Loucy (cell line): ENCODE measurements at regions not wholly inside any gene's neighbourhood (a gene's known extent, or its start where the extent isn't known, plus 50 kb on each side); places are given as distances from the start of the nearest gene placed in this dataset.

Experiments used
- H2AFZ ChIP-seq: fragments of 200-600 bp; sonication (generic); 2 replicates; pipeline ENCODE4 v1.6.0; 2016; ENCODE audit warnings: antibody characterized with exemption, mild to moderate bottlenecking, low read length, moderate library complexity
- H3F3A ChIP-seq: fragments of 200-600 bp; 2 replicates; pipeline ENCODE4 v1.6.0; 2016; ENCODE audit warnings: antibody characterized with exemption, low read depth, mild to moderate bottlenecking
- H3K27me3 ChIP-seq: fragments of 200-600 bp; sonication (generic); 2 replicates; pipeline ENCODE4 v1.6.1; 2014; ENCODE audit warnings: low read length, mild to moderate bottlenecking; ENCODE audit not compliant: insufficient read depth, poor library complexity, severe bottlenecking
- H3K36me3 ChIP-seq: fragments of 200-600 bp; sonication (generic); 2 replicates; pipeline ENCODE4 v1.6.1; 2016; ENCODE audit warnings: low read length; ENCODE audit not compliant: insufficient read depth
- H3K4me1 ChIP-seq: fragments of 200-600 bp; sonication (generic); 2 replicates; pipeline ENCODE4 v1.5.1; 2014; ENCODE audit warnings: low read length, mild to moderate bottlenecking; ENCODE audit not compliant: insufficient read depth, poor library complexity, severe bottlenecking
- H3K4me2 ChIP-seq: fragments of 200-600 bp; sonication (generic); 2 replicates; pipeline ENCODE4 v1.6.0; 2014; ENCODE audit warnings: antibody characterized with exemption, low read length, low read depth, mild to moderate bottlenecking; ENCODE audit not compliant: poor library complexity, severe bottlenecking
- H3K4me3 ChIP-seq: fragments of 200-600 bp; sonication (generic); 2 replicates; pipeline ENCODE4 v1.5.1; 2014; ENCODE audit warnings: low read length, mild to moderate bottlenecking, mixed read lengths; ENCODE audit not compliant: poor library complexity, severe bottlenecking
- H3K79me2 ChIP-seq: fragments of 200-600 bp; sonication (generic); 2 replicates; pipeline ENCODE4 v1.6.1; 2014; ENCODE audit warnings: low read length; ENCODE audit not compliant: insufficient read depth
- H3K9ac ChIP-seq: fragments of 200-600 bp; sonication (generic); 2 replicates; pipeline ENCODE4 v1.6.0; 2014; ENCODE audit warnings: mild to moderate bottlenecking, low read depth, low read length, moderate library complexity; ENCODE audit not compliant: poor library complexity, severe bottlenecking
- H3K9me2 ChIP-seq: fragments of 200-600 bp; sonication (generic); replicated peaks from 2 replicates; pipeline ENCODE4 v1.6.1; 2016; ENCODE audit warnings: low read depth, low read length, mixed read lengths
- H3K9me3 ChIP-seq: fragments of 200-600 bp; sonication (generic); 2 replicates; pipeline ENCODE4 v1.6.1; 2014; ENCODE audit warnings: mild to moderate bottlenecking, antibody characterized with exemption, low read length, low read depth; ENCODE audit not compliant: insufficient read depth
- H4K20me1 ChIP-seq: fragments of 200-600 bp; sonication (generic); 2 replicates; pipeline ENCODE4 v1.6.0; 2014; ENCODE audit warnings: antibody characterized with exemption, low read length, mild to moderate bottlenecking; ENCODE audit not compliant: insufficient read depth, poor library complexity, severe bottlenecking
- EZH2phosphoT487 ChIP-seq: fragments of 200-600 bp; IDR thresholded peaks from 2 replicates; pipeline ENCODE4 v1.6.1; 2018; ENCODE audit warnings: antibody characterized with exemption, mild to moderate bottlenecking, moderate library complexity, borderline replicate concordance
- TF ChIP-seq, protein P1 (sequence below): fragments of 200-600 bp; sonication (generic); conservative IDR thresholded peaks from 2 replicates; pipeline ENCODE4 v1.5.1; 2014; ENCODE audit warnings: mild to moderate bottlenecking, antibody characterized with exemption, low read length

DNA sequence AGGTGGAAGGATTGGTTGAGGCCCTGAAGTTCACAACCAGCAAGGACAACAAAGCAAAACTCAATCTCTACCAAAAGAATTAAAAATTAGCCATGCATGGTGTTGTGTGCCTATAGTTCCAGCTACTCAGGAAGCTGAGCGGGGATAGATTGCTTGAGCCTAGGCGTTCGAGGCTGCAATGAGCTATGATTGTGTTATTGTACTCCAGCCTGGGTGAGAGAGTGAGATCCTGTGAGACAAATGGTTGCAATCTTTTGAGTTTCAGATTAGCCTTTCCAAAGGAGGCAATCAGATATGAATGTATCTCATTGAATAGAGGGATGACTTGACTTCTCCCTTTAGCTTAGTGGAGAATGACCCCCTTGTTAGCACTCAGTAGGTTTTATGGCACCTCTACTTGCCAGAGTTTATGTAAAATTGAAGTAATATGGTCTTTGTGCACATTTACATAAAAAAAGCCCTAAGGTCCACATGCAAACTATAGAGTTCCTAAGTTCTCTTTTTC lies 105.6 kb upstream of the OLFM3 start:
- Histone ChIP-seq H3K9me3 (no peaks in the 10 kb centered on the region), H3K27me3 (no peaks in the 10 kb centered on the region), H3K9me2 (no peaks in the 10 kb centered on the region), H3K79me2 (no peaks in the 10 kb centered on the region), H3K4me2 (no peak overlapping the region), H3K4me1 (no peaks in the 10 kb centered on the region), H4K20me1 (no peaks in the 10 kb centered on the region), H3K36me3 (no peaks in the 10 kb centered on the region), H3K4me3 (no peak overlapping the region), H3K9ac (no peak overlapping the region), H2AFZ (no peak overlapping the region), H3F3A (no peaks in the 10 kb centered on the region)
- TF ChIP-seq, protein P1, sequence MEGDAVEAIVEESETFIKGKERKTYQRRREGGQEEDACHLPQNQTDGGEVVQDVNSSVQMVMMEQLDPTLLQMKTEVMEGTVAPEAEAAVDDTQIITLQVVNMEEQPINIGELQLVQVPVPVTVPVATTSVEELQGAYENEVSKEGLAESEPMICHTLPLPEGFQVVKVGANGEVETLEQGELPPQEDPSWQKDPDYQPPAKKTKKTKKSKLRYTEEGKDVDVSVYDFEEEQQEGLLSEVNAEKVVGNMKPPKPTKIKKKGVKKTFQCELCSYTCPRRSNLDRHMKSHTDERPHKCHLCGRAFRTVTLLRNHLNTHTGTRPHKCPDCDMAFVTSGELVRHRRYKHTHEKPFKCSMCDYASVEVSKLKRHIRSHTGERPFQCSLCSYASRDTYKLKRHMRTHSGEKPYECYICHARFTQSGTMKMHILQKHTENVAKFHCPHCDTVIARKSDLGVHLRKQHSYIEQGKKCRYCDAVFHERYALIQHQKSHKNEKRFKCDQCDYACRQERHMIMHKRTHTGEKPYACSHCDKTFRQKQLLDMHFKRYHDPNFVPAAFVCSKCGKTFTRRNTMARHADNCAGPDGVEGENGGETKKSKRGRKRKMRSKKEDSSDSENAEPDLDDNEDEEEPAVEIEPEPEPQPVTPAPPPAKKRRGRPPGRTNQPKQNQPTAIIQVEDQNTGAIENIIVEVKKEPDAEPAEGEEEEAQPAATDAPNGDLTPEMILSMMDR: no peak
- TF ChIP-seq EZH2phosphoT487: no peak

DNA sequence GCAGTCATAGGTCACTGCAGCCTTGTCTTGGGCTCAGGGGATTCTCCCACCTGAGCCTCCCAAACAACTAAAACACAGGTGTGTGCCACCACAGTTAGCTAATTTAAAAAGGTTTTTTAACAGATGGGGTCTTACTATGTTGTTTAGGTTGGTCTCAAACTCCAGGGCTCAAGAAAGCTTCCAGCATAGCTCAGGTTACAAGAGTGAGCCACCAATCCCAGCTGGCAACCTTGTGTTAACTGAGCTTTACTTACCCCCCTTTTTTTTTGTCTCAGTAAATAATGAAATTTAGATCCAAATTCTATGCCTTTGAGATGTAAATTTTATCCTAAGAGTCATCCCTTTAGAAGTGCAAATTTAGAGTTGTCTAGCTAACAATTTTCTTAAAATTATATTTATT lies 103.9 kb upstream of the OLFM3 start:
- no peaks in the 10 kb centered on the region for H3K79me2 ChIP-seq
- H3F3A ChIP-seq: no peaks in the 10 kb centered on the region
- no peak overlapping the region for H2AFZ ChIP-seq
- H3K4me3 ChIP-seq: no peak overlapping the region
- no peak overlapping the region for H3K4me2 ChIP-seq
- TF ChIP-seq, protein P1: no peak
- no peak for TF ChIP-seq EZH2phosphoT487
- no peaks in the 10 kb centered on the region for H3K27me3 ChIP-seq
- no peak overlapping the region for H3K9ac ChIP-seq
- H3K36me3 ChIP-seq: no peaks in the 10 kb centered on the region
- H4K20me1 ChIP-seq: no peaks in the 10 kb centered on the region
- no peaks in the 10 kb centered on the region for H3K9me2 ChIP-seq
- H3K9me3 ChIP-seq: no peaks in the 10 kb centered on the region
- H3K4me1 ChIP-seq: no peaks in the 10 kb centered on the region

DNA sequence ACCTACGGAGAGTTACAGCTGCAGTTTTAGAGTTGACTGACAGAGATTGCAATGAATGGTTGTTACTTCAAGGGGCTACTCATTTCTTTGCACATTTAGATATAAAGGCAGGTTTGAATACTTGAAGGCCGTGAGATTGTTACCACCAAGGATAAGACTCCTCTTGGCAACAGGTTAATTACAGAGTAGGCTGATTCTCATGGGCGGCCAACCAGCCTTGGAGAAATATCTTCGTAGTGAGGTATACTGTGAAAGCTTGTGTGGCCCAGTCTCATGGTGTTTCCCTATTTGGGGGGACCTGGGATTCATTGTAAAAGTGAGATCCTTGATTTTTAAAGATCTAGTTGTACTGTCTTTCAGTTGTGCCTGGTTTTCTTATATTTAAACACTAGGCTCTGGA lies 103.2 kb upstream of the OLFM3 start:
- Histone ChIP-seq H3K9me2 (no peaks in the 10 kb centered on the region), H2AFZ (no peak overlapping the region), H4K20me1 (no peaks in the 10 kb centered on the region), H3K4me3 (no peak overlapping the region), H3K4me1 (no peaks in the 10 kb centered on the region), H3K79me2 (no peaks in the 10 kb centered on the region), H3K4me2 (no peak overlapping the region), H3K9ac (no peak overlapping the region), H3K36me3 (no peaks in the 10 kb centered on the region), H3K27me3 (no peaks in the 10 kb centered on the region), H3K9me3 (no peaks in the 10 kb centered on the region), H3F3A (no peaks in the 10 kb centered on the region)
- TF ChIP-seq, protein P1: no peak
- no peak for TF ChIP-seq EZH2phosphoT487
